ENCODE measurements at regions not wholly inside any gene's neighbourhood (a gene's known extent, or its start where the extent isn't known, plus 50 kb on each side); places are given as distances from the start of the nearest gene placed in this dataset.

GRCh38 chr11:128005562-128005961 lies 581.8 kb downstream of the ETS1 start:
- ATAC-seq: no peak
- TF ChIP-seq TOX (CRISPR knock-in tag; IDR thresholded peaks at IDR 0.05; ENCODE audit: borderline replicate concordance) (no peak), ISL1 (CRISPR knock-in tag; IDR thresholded peaks at IDR 0.05) (no peak), GLIS3 (CRISPR knock-in tag; IDR thresholded peaks at IDR 0.05) (no peak), CSDC2 (CRISPR knock-in tag; IDR thresholded peaks at IDR 0.05) (no peak), ZNF8 (CRISPR knock-in tag; IDR thresholded peaks at IDR 0.05) (no peak), ZNF70 (CRISPR knock-in tag; IDR thresholded peaks at IDR 0.05) (no peak), PPARA (CRISPR knock-in tag; IDR thresholded peaks at IDR 0.05; ENCODE audit: borderline replicate concordance) (no peak), OSR1 (CRISPR knock-in tag; IDR thresholded peaks at IDR 0.05) (no peak)

GRCh38 chr11:127998421-127998820 lies 588.9 kb downstream of the ETS1 start:
- ATAC-seq: no peak
- TF ChIP-seq CSDC2 (CRISPR knock-in tag; IDR thresholded peaks at IDR 0.05) (no peak), PPARA (CRISPR knock-in tag; IDR thresholded peaks at IDR 0.05; ENCODE audit: borderline replicate concordance) (no peak), ZC3H10 (CRISPR knock-in tag; IDR thresholded peaks at IDR 0.05) (no peak), ZNF8 (CRISPR knock-in tag; IDR thresholded peaks at IDR 0.05) (no peak), RARB (CRISPR knock-in tag; IDR thresholded peaks at IDR 0.05) (no peak), ARNTL (CRISPR knock-in tag; IDR thresholded peaks at IDR 0.05; ENCODE audit: borderline replicate concordance, low read depth) (no peak), ZNF565 (CRISPR knock-in tag; conservative IDR thresholded peaks at IDR 0.05; ENCODE audit: low read depth) (no peak), CREB5 (CRISPR knock-in tag; IDR thresholded peaks at IDR 0.05; ENCODE audit: low read depth) (no peak), OSR1 (CRISPR knock-in tag; IDR thresholded peaks at IDR 0.05) (no peak), PATZ1 (CRISPR knock-in tag; IDR thresholded peaks at IDR 0.05; ENCODE audit: borderline replicate concordance) (no peak), CSRNP3 (CRISPR knock-in tag; IDR thresholded peaks at IDR 0.05) (no peak), ZNF70 (CRISPR knock-in tag; IDR thresholded peaks at IDR 0.05) (no peak), GLIS3 (CRISPR knock-in tag; IDR thresholded peaks at IDR 0.05) (no peak), TSHZ2 (CRISPR knock-in tag; IDR thresholded peaks at IDR 0.05) (no peak), TCF4 (CRISPR knock-in tag; IDR thresholded peaks at IDR 0.05; ENCODE audit: borderline replicate concordance) (no peak)

- TF ChIP-seq ESRRG (CRISPR knock-in tag; IDR thresholded peaks at IDR 0.05): no peak
- TF ChIP-seq POU6F1 (CRISPR knock-in tag; IDR thresholded peaks at IDR 0.05; ENCODE audit: borderline replicate concordance, low read depth): no peak
- TF ChIP-seq TSHZ2 (CRISPR knock-in tag; IDR thresholded peaks at IDR 0.05): no peak
- TF ChIP-seq ISL1 (CRISPR knock-in tag; IDR thresholded peaks at IDR 0.05): no peak
- TF ChIP-seq PPARA (CRISPR knock-in tag; IDR thresholded peaks at IDR 0.05; ENCODE audit: borderline replicate concordance): no peak
- no peak for TF ChIP-seq ZNF8 (CRISPR knock-in tag; IDR thresholded peaks at IDR 0.05)
- ATAC-seq: no peak
These were observed 589.8 kb downstream of the ETS1 start for GRCh38 chr11:127997594-127997993.
